Osteoblast (primary cell): ENCODE measurements at regions not wholly inside any gene's neighbourhood (a gene's known extent, or its start where the extent isn't known, plus 50 kb on each side); places are given as distances from the start of the nearest gene placed in this dataset.

Experiments used
- DNase-seq: peaks from one replicate; pipeline ENCODE4 v3.0.0; 2011; ENCODE audit warnings: low spot score, mixed read lengths; ENCODE audit not compliant: insufficient read length; ENCODE audit errors: missing footprints
- H2AFZ ChIP-seq: 2 replicates; pipeline ENCODE4 v1.6.0; 2011; ENCODE audit warnings: mild to moderate bottlenecking, low read length
- H3K27ac ChIP-seq: 2 replicates; pipeline ENCODE4 v1.5.1; 2011; ENCODE audit warnings: mild to moderate bottlenecking, low read depth, low read length, moderate library complexity
- H3K27me3 ChIP-seq: 2 replicates; pipeline ENCODE4 v1.6.0; 2012; ENCODE audit warnings: mild to moderate bottlenecking, control low read depth, inconsistent platforms, low read length, moderate library complexity; ENCODE audit not compliant: insufficient read depth
- H3K36me3 ChIP-seq: 2 replicates; pipeline ENCODE4 v1.5.1; 2011; ENCODE audit warnings: mild to moderate bottlenecking, low read length, control low read depth, moderate library complexity; ENCODE audit not compliant: insufficient read depth
- H3K4me1 ChIP-seq: 2 replicates; pipeline ENCODE4 v1.5.1; 2011; ENCODE audit warnings: mild to moderate bottlenecking, low read length, control low read depth, moderate library complexity; ENCODE audit not compliant: insufficient read depth
- H3K4me2 ChIP-seq: 2 replicates; pipeline ENCODE4 v1.6.0; 2011; ENCODE audit warnings: mild to moderate bottlenecking, low read length; ENCODE audit not compliant: insufficient read depth
- H3K4me3 ChIP-seq: fragments of 200-600 bp; sonication (generic); 3 replicates; pipeline ENCODE4 v1.5.1; 2012; ENCODE audit warnings: mild to moderate bottlenecking, low read length, inconsistent platforms; ENCODE audit not compliant: insufficient read depth
- H3K79me2 ChIP-seq: 2 replicates; pipeline ENCODE4 v1.6.0; 2012; ENCODE audit warnings: mild to moderate bottlenecking, low read length, control low read depth, inconsistent platforms; ENCODE audit not compliant: insufficient read depth
- H3K9me3 ChIP-seq: 2 replicates; pipeline ENCODE4 v1.5.1; 2011; ENCODE audit warnings: low read depth, low read length, control low read depth
- H4K20me1 ChIP-seq: 2 replicates; pipeline ENCODE4 v1.6.0; 2012; ENCODE audit warnings: mild to moderate bottlenecking, low read length, control low read depth; ENCODE audit not compliant: insufficient read depth
- CTCF ChIP-seq: IDR thresholded peaks from 2 replicates; pipeline ENCODE4 v1.5.1; 2011; ENCODE audit warnings: mild to moderate bottlenecking, low read depth, low read length, moderate library complexity; ENCODE audit errors: extremely low read depth

DNA sequence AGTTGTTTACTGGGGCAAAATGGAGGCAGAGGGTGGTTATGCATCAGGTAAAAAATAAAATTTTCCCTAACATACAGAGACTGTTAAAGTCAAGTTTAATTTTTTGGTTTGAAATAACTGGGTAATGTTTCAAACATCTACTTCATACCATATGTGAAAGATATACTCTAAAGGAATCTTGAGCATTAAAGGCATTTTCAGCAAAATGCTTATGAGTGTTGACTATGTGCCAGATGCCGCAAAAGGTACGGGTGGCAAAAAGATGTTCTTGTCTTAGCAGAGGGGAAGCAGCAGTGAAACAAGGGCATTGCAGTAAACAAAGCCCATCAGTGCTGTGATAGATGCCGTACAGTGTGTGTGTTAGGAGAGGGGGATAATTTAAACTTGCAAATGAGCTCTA lies 263.1 kb upstream of the ID2 start:
- H3K9me3 ChIP-seq, result no peaks in the 10 kb centered on the region
- no peaks in the 10 kb centered on the region for H3K4me1 ChIP-seq
- H3K79me2 ChIP-seq, result no peaks in the 10 kb centered on the region
- H3K27ac ChIP-seq, result no peak overlapping the region
- no peak overlapping the region for H2AFZ ChIP-seq
- peaks cover 10% of the 10 kb centered on the region for H3K27me3 ChIP-seq
- no peak overlapping the region for H3K4me2 ChIP-seq
- TF ChIP-seq CTCF, result no peak
- H3K4me3 ChIP-seq, result no peak overlapping the region
- DNase-seq, result no peak
- H3K36me3 ChIP-seq, result no peaks in the 10 kb centered on the region
- no peaks in the 10 kb centered on the region for H4K20me1 ChIP-seq

DNA sequence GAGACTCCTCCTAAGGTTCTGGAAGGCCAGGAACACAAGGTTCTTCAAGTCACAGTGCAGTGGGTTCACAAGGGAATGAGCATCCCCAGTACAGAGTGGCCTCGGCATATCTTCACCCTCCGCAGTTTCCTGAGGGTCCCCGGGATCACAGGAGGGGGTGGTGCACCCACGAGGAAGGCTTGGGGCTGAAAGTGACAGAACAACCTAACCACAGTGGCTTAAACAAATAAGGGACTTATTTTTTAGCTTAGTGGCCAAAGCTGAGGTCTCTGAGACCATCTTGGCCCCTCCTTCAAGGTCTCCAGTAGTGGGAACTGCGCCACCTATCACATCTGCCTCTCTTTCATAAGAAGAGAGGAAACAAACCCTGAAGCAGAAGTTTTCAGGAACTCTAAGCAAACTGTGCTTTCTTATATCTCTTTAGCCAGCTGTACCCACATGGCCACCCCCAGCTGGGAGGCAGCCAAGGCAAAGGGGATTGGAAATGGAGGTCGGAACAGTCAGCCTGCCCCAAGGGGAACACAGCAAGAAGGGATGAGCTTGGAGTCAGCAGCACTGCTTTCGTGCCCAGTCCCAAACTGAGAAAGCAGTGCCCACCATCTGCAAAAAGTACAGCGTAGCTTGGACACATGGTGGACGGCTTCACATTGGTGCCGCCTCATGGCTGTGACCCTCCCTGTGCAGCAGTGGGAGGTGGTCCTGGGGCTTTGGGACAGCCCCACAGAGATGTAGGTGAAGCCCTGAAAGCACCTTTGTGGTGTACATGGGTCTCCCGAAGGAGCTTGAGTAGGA lies 260.0 kb upstream of the ID2 start:
- TF ChIP-seq CTCF, result no peak

DNA sequence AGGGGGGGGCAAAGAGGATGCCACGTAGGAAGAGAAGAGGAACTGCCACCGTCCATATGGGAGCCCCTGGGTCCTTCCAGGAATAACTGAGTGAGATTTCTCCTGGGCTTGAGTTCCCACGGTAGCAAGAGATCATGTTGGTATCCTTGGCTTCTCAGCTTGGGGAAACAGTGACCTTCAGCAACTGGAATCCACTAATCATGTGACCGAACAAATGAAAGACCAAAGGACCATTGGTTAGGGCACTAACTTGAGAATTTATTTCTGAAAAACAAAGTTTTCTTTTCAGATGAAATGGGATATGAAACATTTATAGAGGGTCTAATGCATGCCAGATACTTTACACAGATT lies 259.4 kb upstream of the ID2 start:
- no peak for TF ChIP-seq CTCF
- DNase-seq, result no peak

More for the DNA sequence above, 260.0 kb upstream of the ID2 start:
- no peak for DNase-seq
- H3K4me1 ChIP-seq, result no peaks in the 10 kb centered on the region
- H4K20me1 ChIP-seq, result no peaks in the 10 kb centered on the region
- H3K36me3 ChIP-seq, result no peaks in the 10 kb centered on the region
- H3K9me3 ChIP-seq, result no peaks in the 10 kb centered on the region
- H3K79me2 ChIP-seq, result no peaks in the 10 kb centered on the region
- no peak overlapping the region for H3K27ac ChIP-seq
- H3K4me2 ChIP-seq, result no peak overlapping the region
- no peak overlapping the region for H3K4me3 ChIP-seq
- no peak overlapping the region for H2AFZ ChIP-seq
- peaks cover 10% of the 10 kb centered on the region for H3K27me3 ChIP-seq

DNA sequence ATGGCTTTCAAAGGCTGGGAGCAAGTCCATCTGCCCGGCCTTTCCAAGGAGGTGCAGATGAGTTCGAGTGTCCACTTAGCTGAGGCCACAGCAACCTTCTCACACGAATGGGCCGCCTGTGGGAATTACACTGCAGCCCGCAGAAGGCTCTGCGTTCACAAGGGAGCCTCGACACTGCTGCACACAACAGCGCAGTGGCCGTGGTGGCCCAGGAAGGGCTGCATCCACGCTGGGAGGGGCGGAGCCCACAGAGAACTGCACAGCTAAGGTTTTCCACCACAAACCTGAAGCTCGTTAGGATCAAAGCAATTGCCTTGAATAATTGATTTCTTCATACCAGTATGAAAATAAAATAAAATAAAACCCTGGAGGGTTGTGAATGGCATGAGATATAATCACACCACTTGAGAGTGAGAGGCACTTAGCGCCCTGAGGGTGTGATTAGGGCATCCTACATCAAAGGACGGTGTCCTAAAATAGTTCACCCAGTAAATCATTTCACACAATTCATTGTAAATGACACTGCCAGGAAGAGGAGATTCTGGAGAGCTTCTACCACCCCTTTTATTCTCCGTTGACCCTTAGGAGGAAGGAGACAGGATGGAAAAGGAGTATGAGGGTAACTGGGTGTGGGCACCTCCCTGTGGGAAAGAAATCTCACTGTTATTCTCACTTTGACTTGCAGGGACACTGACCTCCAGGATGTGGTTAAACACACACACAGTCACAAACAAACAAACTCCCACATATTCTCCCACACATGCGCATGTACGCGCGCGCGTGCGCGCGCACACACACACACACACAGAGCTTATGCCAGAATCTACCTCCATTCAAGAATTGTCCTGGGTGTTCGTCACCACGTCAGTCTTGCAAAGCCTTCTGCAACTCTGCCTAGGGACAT lies 256.6 kb upstream of the ID2 start:
- Histone ChIP-seq H3K9me3 (no peaks in the 10 kb centered on the region), H3K4me2 (no peak overlapping the region), H2AFZ (no peak overlapping the region), H3K4me1 (no peaks in the 10 kb centered on the region), H3K79me2 (no peaks in the 10 kb centered on the region), H3K36me3 (no peaks in the 10 kb centered on the region), H3K27ac (no peak overlapping the region), H3K27me3 (peaks cover 10% of the 10 kb centered on the region), H4K20me1 (no peaks in the 10 kb centered on the region), H3K4me3 (no peak overlapping the region)
- no peak for DNase-seq
- TF ChIP-seq CTCF, result no peak

More for the DNA sequence above, 259.4 kb upstream of the ID2 start:
- peaks cover 10% of the 10 kb centered on the region for H3K27me3 ChIP-seq
- H4K20me1 ChIP-seq, result no peaks in the 10 kb centered on the region
- H2AFZ ChIP-seq, result no peak overlapping the region
- H3K27ac ChIP-seq, result no peak overlapping the region
- H3K4me1 ChIP-seq, result no peaks in the 10 kb centered on the region
- H3K4me2 ChIP-seq, result no peak overlapping the region
- no peak overlapping the region for H3K4me3 ChIP-seq
- H3K79me2 ChIP-seq, result no peaks in the 10 kb centered on the region
- H3K9me3 ChIP-seq, result no peaks in the 10 kb centered on the region
- H3K36me3 ChIP-seq, result no peaks in the 10 kb centered on the region
